OCI-LY1 (cell line): ENCODE measurements at regions not wholly inside any gene's neighbourhood (a gene's known extent, or its start where the extent isn't known, plus 50 kb on each side); places are given as distances from the start of the nearest gene placed in this dataset.

Source experiments
- EZH2 ChIP-seq: fragments of 200-600 bp; sonication (generic), shearing (Covaris generic); IDR thresholded peaks from 2 replicates; pipeline ENCODE4 v1.8.0; 2017; ENCODE audit warnings: borderline replicate concordance, mixed run types, mild to moderate bottlenecking, antibody characterized with exemption, low read length, moderate library complexity, mixed read lengths
- TF ChIP-seq, protein P1 (sequence below): fragments of 200-600 bp; sonication (generic), shearing (Covaris generic); IDR thresholded peaks from 2 replicates; pipeline ENCODE4 v1.5.1; 2017; ENCODE audit warnings: mild to moderate bottlenecking, antibody characterized with exemption, low read length, moderate library complexity, mixed read lengths

DNA sequence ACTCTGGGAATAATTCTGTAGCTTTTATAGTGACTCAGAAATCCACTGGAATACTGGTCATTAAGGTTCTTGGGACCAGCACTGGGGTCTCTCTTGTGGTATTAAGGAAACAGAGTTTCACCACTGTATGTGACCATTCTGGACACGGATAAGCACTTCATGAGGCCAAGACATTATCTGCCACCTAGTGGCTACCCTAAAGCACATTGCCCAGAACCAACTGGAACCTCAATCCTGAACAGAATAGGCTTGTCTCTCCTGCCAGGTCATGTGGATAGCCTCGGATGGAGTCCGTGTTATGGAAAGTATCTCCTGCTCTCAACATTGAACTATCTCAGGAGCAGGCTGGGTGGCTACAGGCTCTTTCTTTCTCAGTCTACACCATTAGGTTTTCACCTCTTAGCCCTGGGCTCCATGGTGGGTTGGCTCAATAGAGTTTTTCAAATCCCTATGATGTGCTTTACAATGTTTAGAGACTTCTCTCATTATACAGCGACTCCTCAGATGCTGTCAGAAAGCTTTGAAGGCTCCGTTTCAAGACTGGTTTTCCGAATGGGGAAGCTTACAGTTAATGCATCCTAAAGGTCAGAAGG lies 167.6 kb upstream of the ST8SIA2 start:
- TF ChIP-seq, protein P1, sequence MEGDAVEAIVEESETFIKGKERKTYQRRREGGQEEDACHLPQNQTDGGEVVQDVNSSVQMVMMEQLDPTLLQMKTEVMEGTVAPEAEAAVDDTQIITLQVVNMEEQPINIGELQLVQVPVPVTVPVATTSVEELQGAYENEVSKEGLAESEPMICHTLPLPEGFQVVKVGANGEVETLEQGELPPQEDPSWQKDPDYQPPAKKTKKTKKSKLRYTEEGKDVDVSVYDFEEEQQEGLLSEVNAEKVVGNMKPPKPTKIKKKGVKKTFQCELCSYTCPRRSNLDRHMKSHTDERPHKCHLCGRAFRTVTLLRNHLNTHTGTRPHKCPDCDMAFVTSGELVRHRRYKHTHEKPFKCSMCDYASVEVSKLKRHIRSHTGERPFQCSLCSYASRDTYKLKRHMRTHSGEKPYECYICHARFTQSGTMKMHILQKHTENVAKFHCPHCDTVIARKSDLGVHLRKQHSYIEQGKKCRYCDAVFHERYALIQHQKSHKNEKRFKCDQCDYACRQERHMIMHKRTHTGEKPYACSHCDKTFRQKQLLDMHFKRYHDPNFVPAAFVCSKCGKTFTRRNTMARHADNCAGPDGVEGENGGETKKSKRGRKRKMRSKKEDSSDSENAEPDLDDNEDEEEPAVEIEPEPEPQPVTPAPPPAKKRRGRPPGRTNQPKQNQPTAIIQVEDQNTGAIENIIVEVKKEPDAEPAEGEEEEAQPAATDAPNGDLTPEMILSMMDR, result peak; percentile 63
- no peak for TF ChIP-seq EZH2
